Mucosa of descending colon (tissue), 3 donors: ENCODE measurements at regions not wholly inside any gene's neighbourhood (a gene's known extent, or its start where the extent isn't known, plus 50 kb on each side); places are given as distances from the start of the nearest gene placed in this dataset.

Source experiments
- ATAC-seq: fragments of 200-7000 bp; cut with Tn5 transposase; one replicate; pipeline ENCODE4 v1.9.1; 2020; ENCODE audit warnings: mild to moderate bottlenecking, moderate library complexity
- DNase-seq, 3 donors: peaks; one replicate each; pipeline ENCODE4 v3.0.0-alpha.2; 2020
- H3K36me3 ChIP-seq: fragments of 200-600 bp; one replicate; pipeline ENCODE4 v1.8.0; 2021; ENCODE audit warnings: low read depth, mild to moderate bottlenecking
- H3K4me1 ChIP-seq: fragments of 200-600 bp; one replicate; pipeline ENCODE4 v1.8.0; 2021; ENCODE audit warnings: low read depth, mild to moderate bottlenecking
- H3K4me3 ChIP-seq: fragments of 200-600 bp; one replicate; pipeline ENCODE4 v1.8.0; 2021; ENCODE audit warnings: mild to moderate bottlenecking
- H3K9me3 ChIP-seq: fragments of 200-600 bp; one replicate; pipeline ENCODE4 v1.8.0; 2021; ENCODE audit warnings: mild to moderate bottlenecking
- CTCF ChIP-seq: fragments of 200-600 bp; IDR thresholded peaks from one replicate; pipeline ENCODE4 v1.8.0; 2022; ENCODE audit warnings: antibody characterized with exemption, mild to moderate bottlenecking
- intact Hi-C, 2 donors: fragments of 100-400 bp; cut with DNase I in 1 of 2; cut with micrococcal nuclease in 1 of 2; formaldehyde crosslinking; loops; one replicate each; pipeline versions ENCODE4 v1.11.0 to v1.11.1; 2022; cut with DNase I, micrococcal nuclease
- donor health status: DM: no; HTN: no; CAD: no; lungs with moderate emphysema.
- donor health status: DM: no; HTN: no; CAD: no.
- donor health status: DM: no; HTN: yes; CAD: no.

GRCh38 chr4:136355970-136356369, 1176.3 kb downstream of the PCDH18 start:
- no peak for TF ChIP-seq CTCF
- no peak overlapping the region for H3K4me3 ChIP-seq
- no peaks in the 10 kb centered on the region for H3K4me1 ChIP-seq
- no peak for DNase-seq
- ATAC-seq: no peak
- no peaks in the 10 kb centered on the region for H3K36me3 ChIP-seq
- no peaks in the 10 kb centered on the region for H3K9me3 ChIP-seq
- intact Hi-C loops: no loop called here

GRCh38 chr4:136343340-136343739, 1189.0 kb downstream of the PCDH18 start:
- Histone ChIP-seq H3K9me3 (no peaks in the 10 kb centered on the region), H3K4me1 (no peaks in the 10 kb centered on the region), H3K36me3 (no peaks in the 10 kb centered on the region), H3K4me3 (no peak overlapping the region)
- intact Hi-C loops: no loop called here
- no peak for ATAC-seq
- DNase-seq: no peak
- TF ChIP-seq CTCF: no peak

DNA sequence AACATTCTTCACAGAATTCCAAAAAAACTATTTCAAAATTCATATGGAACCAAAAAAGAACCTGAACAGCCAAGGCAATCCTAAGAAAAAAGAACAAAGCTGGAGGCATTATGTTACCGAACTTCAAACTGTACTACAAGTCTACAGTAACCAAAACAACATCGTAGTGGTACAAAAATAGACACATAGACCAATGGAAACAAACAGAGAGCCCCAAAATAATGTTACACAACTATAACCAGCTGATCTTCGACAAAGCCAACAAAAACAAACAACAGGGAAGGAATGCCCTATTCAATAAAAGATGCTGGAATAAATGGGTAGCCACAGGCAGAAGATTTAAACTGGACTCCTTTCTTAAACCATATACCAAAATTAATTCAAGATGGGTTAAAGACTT, 1189.6 kb downstream of the PCDH18 start:
- H3K36me3 ChIP-seq: no peaks in the 10 kb centered on the region
- DNase-seq (no peak), ATAC-seq (no peak)
- intact Hi-C loops: no loop called here
- no peaks in the 10 kb centered on the region for H3K9me3 ChIP-seq
- no peak overlapping the region for H3K4me3 ChIP-seq
- no peaks in the 10 kb centered on the region for H3K4me1 ChIP-seq
- TF ChIP-seq CTCF: no peak

DNA sequence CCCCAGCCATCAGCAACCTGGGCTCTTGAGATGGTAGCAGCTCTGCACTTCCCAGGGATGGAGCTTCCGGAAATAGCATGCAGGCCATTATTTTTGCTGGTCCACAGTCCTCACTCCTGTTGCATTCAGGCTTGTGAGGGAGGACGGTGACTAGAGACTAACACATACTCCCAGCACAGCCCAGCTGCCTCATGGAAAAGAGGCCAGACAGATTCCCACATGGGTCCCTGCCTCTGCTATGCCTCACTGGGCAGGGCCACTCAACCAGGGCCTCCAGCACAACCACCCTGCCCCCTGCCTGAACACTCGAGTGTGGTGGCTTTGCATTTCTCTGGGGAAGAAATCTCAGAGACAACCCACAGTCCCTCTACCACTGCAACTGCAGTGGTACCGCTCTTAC, 1195.1 kb downstream of the PCDH18 start:
- no peaks in the 10 kb centered on the region for H3K36me3 ChIP-seq
- H3K9me3 ChIP-seq: no peaks in the 10 kb centered on the region
- no peak overlapping the region for H3K4me3 ChIP-seq
- TF ChIP-seq CTCF: no peak
- no peaks in the 10 kb centered on the region for H3K4me1 ChIP-seq
- ATAC-seq: no peak
- intact Hi-C loops: no loop called here
- DNase-seq: no peak

- TF ChIP-seq CTCF: no peak
- Histone ChIP-seq H3K4me3 (no peak overlapping the region), H3K9me3 (no peaks in the 10 kb centered on the region), H3K36me3 (no peaks in the 10 kb centered on the region), H3K4me1 (no peaks in the 10 kb centered on the region)
- DNase-seq (no peak), ATAC-seq (no peak)
- intact Hi-C loops: no loop called here
Observed at GRCh38 chr4:136336479-136336878, 1195.8 kb downstream of the PCDH18 start.

GRCh38 chr4:136329042-136329662, 1203.1 kb downstream of the PCDH18 start:
- Histone ChIP-seq H3K36me3 (no peaks in the 10 kb centered on the region), H3K4me1 (no peaks in the 10 kb centered on the region), H3K4me3 (no peak overlapping the region), H3K9me3 (no peaks in the 10 kb centered on the region)
- intact Hi-C loops: no loop called here
- DNase-seq (no peak), ATAC-seq (no peak)
- no peak for TF ChIP-seq CTCF
